SK-N-SH treated with all-trans-retinoic acid at 6 μM for 48 hours (cell line): ENCODE measurements at regions not wholly inside any gene's neighbourhood (a gene's known extent, or its start where the extent isn't known, plus 50 kb on each side); places are given as distances from the start of the nearest gene placed in this dataset.

Experiments
- BACH2 ChIP-seq: fragments of 250-450 bp; sonication (Bioruptor Pico); IDR thresholded peaks from 2 replicates; pipeline ENCODE4 v1.9.0; 2021; ENCODE audit warnings: mild to moderate bottlenecking, borderline replicate concordance
- ZFP3 ChIP-seq: fragments of 250-450 bp; sonication (Bioruptor Pico); IDR thresholded peaks from 2 replicates; pipeline ENCODE4 v1.5.0; 2020; ENCODE audit warnings: mild to moderate bottlenecking, moderate library complexity
- ZFP30 ChIP-seq: fragments of 450-650 bp; formaldehyde crosslinking; IDR thresholded peaks from 2 replicates; pipeline ENCODE4 v1.5.0; 2022; ENCODE audit warnings: mild to moderate bottlenecking, moderate library complexity

DNA sequence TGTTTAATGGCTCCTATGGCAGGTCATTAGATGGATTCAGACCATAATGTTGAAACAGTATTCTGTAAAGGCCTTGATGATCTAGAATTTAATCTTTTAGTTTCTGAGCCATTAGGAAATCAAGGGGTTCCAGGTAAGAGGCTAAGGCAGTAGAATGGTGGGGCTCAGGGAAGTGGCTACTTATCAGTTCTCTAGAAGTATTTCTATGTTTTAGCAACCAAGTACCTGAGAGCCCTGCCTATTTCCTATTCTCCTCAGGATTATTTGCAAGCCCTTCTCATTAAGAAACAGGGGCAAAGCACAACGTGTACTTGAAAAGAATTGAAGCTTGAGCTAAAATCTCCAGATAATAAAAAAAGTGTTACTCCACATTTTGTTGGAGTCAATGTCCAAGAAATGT, 646.5 kb downstream of the RNF144B start:
- no peak for TF ChIP-seq ZFP3
- no peak for TF ChIP-seq ZFP30
- no peak for TF ChIP-seq BACH2 (CRISPR knock-in tag)
